GM18868 (cell line): ENCODE measurements at regions not wholly inside any gene's neighbourhood (a gene's known extent, or its start where the extent isn't known, plus 50 kb on each side); places are given as distances from the start of the nearest gene placed in this dataset.

Experiments
- ATAC-seq: cut with Tn5 transposase; IDR thresholded peaks from one replicate; pipeline ENCODE4 v1.9.1; 2021; ENCODE audit warnings: mild to moderate bottlenecking, moderate library complexity; ENCODE audit not compliant: unreplicated experiment

DNA sequence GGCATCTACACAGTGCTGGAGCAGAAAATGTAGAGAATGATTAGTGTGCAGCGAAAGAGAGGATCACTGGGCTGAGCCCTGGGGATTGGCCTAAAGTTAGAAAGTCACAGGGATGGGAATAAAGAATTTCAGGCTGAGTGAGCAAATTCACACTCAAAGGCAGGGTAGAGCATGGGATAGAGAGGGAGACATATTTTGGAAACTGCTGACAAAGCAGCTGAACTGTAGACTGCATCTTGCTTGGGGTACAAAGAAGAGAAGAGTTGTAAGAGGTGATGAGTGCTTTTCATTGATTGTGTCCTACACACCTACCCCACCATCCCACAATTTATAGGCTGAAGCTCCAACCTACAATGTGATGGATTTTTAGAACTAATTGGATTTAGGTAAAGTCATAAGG lies 677.8 kb downstream of the TAF11L14 start:
- ATAC-seq: no peak

DNA sequence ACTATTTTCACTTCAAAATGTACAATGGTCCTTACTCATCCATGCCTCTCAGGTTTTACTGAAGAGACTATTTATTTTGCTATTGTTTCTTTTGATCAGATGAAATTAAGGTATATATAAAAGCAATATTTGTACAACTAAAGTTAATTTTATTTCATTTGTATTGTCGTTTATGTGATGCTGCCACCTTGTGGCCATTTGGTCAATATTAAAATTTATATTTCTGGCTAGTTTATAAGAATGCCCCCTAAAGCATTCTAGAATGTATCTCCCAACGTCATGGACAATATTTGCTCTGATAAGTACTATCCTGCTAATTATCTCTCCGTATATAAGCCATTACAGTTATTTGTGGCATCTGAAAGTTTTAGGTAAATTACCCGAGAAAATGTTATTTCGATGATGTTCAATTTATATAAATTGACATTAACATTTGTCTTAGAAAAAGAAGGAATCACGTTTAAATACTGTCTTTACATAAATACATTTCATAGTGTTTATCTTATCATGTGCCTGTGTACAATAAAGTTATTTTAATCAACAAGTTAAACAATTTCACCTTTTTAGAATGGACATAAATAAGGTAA lies 680.0 kb downstream of the TAF11L14 start:
- no peak for ATAC-seq

DNA sequence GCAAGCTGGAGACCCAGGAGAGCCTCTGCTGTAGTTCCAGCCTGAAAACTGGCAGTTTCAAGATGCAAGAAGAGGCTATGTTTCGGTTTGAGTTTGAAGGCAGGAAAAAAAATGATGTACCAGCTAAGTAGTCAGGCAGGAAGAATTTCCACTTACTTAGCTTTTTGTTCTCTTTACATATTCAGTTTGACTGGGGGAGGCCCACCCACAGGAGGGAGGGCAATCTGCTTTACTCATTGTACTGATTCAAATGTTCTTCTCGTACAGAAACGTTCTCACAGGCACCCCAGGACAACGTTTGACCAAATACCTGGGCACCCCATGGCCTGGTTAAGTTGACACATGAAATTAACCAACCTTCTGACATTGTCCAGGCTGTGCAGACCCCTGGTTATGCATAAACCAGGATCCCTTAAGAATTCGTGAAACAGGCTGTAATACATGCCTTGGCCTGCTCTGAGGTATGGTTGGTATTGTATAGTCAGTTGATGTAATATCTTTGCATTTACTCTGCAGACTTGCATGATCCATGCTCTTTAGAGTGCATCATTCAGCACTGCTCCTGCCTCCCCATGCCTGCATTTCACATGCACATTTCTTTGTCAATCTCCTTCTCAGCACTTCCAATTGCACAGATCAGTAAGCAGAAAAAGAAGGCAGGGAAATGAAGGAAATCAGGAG lies 687.1 kb downstream of the TAF11L14 start:
- ATAC-seq: no peak

DNA sequence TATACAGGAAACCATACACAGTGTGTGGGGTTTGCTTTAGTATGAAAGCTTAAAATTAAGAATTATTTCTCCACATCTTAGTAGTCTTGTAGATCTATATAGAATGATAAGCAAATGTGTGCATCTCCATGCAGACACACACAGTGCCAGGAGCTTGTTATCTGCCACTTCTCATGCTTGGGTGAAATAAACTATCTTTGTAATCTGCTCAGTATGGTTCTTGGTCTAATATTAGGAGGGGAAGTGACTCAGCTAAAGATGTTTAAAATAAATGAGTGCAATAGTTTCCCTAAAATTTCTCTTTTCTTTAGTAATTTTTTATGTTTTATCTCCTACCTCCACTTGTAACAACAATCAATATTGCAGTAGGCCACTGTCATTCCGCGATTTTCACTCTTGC lies 689.6 kb downstream of the TAF11L14 start:
- no peak for ATAC-seq

DNA sequence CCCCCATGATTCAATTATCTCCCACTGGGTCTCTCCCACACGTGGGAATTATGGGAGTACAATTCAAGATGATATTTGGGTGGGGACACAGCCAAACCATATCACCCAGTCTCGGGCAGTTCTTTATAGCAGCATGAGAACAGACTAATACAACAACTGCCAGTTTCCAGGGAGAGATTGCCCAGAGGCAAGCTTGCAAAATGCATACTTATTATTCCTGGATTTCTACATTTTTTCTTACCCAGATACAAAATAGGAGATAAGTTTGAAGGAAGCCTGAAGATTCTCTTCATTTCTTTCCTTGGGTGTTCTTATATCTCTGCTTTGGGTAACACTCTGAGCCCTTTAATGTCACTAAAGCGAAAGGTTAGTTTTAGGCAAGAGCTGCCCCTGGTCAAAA lies 691.2 kb downstream of the TAF11L14 start:
- ATAC-seq: no peak

DNA sequence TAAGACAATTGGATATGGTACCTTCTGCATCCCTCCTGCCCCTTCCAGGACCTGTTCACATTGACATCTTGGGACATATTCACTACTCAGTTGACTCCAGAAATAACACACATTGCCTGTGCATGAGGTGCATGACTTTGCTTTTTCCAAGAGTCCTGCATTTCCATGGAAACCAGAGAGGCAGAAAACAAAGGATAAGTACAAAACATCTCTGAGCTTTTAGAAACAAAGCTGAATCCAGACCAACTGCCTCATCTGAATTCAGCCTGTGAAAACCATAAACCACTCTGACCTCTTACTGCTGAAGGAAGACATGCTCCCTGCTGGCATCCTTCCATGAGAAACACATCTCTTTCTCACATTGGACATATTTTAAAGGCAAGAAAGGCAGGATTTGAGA lies 695.1 kb downstream of the TAF11L14 start:
- ATAC-seq: no peak

DNA sequence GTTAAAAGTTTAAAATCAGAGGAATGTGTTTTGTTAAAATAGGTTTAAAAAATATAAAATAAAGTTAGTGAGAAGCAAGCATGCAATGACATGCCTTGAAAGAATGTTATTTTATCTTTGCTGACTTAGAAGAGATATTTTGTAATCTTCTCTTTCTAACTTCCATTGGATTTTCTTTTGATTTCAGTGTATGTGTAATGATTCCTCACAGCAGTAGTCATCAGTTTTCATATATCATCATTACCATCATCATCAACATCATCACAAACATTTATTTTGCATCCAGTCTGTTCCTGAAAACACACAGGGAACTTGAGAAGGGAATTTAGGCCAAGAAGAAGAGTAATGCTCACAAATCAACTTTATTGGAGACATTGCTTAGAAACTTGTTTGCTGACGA lies 699.6 kb downstream of the TAF11L14 start:
- ATAC-seq: no peak

DNA sequence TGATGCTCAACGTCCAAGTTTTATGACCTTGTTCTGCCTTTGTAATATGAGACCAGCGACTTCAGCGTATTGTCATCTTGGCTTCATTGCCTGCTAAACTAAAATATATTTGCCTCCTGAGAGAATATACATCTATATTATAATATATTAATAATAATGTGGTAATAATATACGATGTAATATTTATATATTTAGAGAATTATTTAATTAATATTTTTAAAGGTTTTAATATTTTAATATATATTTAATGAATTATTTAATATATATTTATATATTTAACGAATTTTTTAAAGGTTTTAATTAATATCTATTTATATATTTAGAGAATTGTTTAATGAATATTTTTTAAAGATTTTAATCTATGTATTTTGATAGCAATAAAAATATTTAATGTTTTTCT lies 700.7 kb downstream of the TAF11L14 start:
- no peak for ATAC-seq

DNA sequence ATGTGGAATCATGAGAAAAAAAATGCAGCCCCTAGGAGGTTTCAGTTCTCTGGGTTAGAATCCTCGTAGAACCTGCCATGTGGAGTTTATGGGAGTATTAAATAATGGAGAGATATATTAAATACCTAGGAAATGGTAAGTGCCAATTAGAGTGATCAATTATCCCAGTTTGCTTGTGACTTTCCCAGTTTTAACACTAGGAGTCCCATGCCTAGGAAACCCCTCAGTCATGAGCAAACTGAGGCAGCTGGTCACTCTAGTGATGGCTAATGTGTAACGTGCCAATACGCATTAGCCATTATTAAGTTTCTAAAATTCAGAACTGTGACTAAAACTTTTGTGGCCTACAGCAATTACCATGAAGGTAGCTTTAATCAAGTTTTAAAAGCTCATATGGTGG lies 720.6 kb downstream of the TAF11L14 start:
- ATAC-seq: no peak

DNA sequence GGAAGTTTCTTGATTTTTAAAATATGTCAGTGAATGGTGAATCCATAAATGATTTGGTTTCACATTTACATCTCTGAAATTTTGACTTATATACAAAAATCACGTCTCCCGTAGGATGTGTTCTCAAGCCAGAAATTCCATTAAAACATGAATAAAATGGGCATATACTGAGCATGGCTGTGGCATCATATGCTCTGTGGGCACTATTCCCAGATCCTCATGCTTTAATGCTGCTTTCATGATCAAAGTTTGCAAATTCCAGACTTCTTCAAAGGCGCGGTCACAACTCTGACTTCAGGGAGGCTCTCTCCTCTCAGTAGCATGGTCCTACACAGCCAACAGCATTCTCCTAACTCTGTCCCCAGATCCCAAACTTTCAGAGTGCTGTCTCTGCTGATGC lies 723.2 kb downstream of the TAF11L14 start:
- ATAC-seq: no peak

DNA sequence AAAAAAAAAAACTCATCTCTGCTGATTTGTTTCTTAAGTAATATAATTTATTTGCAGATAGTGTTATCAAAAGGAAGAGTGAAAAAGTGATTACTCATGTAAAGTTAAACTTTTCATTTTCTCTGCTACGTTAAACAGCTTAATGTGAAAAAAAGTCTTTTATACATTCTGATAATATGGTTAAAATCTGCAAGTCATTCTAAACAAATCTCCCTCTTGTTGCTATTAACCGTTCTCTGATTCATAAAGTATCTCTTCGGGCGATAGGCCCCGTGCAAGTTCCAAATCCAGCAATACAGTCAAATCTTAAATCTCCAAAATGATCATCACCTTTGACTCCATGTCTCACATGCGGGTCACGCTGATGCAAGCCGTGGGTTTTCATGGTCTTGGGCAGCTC lies 732.0 kb downstream of the TAF11L14 start:
- no peak for ATAC-seq

DNA sequence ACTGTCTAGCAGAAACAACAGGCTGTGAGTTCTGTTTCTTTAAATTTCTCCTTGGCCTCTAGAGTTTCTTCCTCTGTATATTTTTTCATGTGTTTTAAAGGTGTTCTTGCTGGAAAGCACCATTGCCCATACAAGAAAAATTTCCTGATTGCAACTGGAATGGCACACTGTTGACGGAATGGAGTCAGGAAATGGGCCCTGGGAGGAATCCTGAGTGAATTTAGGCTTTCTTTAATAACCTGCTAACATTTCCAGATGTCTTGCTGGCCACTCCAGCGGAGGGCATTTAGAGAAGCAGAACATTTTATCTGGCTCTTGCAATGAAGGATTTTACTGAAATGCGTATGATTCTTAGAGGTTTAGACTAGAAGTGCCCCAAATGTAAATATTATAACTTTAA lies 736.3 kb downstream of the TAF11L14 start:
- no peak for ATAC-seq

DNA sequence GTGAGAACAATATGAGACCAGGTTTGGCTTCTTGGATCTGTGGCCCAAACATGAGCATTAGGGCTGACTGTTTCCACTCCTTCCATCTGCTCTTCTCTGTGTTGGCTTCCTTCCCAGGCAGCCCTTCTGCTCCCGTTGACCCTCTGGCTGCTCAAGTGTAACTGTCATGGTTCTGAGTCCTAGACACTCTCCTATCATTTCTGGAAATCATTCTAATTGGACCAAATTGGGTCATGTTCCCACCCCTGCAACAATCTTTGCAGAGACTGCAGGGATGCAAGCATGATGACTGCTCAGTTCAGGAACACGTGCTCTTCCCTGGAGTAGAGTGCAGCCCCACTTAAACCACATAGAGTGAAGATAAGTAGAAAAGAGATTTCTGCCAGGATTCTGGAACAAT lies 741.4 kb downstream of the TAF11L14 start:
- no peak for ATAC-seq

DNA sequence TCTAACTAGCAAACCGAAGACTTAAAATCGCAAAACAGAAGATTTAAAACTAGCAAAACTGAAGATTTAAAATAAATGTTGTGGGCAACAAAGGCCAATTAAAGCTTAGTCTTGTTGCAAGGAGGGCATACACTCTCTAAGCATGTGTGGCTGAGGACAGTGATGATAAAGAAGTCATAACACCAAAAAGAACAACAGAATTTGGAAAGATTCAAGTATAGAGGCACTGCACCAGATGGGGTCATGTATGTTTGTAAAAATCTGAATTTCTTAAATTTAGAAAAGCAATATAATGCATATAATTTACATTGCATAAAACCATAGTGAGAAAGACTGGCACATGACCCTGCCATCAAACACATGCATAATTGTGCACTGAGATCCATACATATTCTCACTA lies 743.8 kb downstream of the TAF11L14 start:
- no peak for ATAC-seq

DNA sequence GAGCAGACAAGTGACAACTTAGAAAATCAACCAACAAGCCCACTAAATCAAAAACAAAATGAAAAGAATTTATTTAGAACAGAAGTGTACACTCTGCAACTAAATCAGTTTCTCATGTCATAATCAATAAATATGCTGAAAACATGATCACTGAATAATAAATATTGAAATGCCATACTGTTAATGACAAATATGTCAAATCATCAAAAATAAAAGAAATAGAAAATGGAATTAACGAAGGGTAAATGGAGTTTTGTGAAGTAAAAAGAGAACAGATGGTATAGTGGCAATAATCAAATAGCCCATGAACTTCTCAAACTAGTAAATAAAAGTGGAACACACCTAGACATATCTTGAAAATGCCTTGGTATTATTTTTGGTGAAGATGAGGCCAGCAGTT lies 744.9 kb downstream of the TAF11L14 start:
- ATAC-seq: no peak

DNA sequence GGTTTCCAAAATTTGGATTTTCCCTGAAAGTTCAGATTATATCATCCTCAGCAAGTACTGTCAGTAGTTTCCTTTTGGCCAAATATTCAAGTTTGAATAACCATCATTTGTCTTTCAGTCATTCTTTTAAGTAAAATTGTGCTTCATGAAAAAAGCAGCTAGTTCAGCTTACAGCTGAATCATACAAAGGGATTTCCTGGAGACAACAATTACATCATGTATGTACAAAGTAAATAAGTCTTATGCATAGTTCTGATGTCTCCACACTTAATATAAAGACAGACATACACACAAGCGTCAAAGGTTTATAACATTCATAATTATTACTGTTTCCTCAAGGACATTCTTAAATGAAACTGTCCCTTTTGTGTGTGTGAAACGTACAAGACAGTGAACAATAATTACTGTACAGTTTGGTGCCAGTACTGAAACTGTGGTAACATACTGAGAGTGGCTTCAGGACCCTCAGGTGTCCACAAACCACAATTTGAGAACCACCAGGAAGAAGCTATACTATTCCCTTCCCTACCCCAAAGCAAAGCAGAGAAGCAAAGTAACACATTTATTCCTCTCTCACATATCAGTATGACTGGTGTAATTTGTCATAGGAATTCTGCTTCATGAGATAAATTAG lies 746.6 kb downstream of the TAF11L14 start:
- no peak for ATAC-seq

DNA sequence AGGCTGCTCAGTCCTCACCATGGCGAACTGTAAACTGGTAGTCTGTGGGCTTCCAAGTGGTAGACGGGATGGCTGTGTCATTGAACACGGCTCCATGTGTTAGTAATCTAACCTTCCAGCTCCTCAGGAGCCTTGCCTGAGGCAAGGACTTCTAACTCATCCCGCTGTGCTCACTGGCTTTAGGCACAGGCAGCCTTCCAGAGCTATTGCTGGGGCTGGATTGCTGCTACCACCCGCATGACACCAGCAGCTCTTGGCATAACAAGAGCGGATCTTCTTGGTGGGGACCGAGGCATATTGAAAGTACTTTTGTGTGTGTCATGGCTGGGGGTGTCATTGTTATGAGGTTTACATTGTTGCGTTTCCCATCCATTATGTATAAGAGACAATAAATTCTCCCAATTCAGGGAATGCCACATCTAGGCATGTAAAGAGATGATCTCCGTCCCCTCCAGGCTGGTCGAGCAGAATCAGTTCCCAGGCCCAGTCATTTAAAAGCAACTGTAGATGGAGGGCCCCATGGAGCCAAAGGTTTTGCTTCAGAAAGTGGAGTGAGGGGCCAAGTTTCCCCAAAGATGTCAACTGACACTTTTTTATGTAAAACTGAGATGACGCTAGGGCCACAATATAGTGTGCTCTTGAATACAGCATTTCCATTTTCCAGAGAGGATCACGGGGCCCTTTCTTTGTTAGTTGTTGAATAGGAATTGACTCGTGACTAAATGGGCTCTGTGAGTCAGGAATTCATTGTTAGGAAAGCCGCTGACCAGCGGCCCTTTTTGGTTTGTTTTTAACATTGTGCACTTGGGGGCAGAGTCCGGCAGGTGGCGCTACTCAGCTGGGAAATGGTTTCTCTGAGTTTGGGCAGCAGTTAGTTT lies 759.5 kb downstream of the TAF11L14 start:
- peak; percentile 81 for ATAC-seq

DNA sequence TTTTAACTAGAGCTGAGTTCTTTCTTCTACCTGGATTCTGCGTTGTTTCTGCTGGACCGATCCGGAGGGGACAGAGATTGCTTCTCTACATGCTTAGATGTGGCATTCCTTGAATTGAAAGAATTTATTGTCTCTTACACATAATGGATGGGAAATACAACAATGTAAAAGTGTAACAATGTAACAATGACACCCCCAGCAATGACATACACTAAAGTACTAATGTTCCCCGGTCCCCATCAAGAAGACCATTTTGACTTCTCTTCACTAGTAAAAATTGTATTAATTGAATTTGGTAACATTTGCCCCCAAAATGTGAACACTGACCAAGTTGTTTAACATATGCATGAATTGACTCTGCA lies 760.2 kb downstream of the TAF11L14 start:
- ATAC-seq: peak; percentile 13

DNA sequence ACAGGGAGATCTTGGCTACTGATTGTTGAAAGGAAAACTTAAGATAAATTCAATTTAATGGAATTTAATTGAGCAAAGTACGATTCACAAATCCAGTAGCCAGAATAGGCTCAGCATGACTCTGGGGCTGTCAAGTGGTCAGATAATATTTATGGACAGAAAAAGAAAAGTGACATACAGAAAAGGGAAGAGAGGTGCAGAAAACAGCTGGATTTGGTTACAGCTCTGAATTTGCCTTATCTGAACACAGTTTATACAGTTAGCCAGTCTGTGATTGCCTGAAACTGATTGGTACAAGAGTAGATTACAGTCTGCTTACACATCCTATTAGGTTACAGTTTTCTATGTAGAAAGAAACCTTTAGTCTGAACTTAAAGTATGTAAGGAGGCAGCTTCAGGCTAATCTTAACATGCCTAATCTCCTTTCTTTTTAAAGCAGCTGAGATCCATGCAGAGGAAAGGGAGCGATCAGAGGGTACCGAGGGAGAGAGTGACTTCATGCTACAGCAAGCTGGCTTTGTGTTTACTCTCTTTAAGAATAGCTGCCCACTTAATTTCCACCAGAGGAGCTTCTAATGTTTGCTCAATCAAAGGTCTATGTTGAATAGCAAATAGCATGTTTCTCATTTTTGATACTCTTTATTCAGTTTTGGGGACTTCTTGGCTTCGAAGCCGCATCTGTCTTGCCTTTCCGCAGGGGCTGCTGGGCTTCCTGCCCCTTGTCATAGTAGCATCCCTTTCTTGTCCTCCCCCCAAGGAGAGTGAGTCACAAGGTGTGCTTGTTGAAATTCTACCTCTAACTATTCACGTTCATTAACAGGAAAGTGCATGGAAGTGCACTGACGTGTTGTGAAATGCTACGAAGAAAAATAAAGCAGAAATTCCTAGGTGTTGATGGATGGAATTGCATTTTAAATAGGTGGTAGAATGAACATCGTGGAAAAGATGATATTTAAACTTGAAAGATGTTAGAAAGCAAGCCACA lies 761.2 kb downstream of the TAF11L14 start:
- no peak for ATAC-seq

DNA sequence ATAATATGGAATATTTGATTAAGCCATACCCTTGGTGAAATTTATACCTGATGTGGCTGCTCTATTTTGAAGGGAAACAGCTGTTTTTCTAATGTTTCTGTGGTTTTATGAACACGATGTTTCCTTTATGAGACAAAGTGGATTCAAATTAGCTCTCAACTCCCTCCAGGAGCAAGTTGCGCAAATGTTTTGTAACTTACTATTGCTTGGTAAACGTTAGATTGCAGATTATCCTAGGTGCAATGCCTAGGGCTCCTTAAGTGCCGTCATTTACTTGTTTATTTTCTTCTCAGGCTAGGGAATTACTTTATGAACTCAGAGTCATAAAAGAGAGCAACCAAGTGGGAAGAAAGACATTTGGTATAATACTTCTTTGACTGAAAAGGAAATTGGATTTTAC lies 763.1 kb downstream of the TAF11L14 start:
- no peak for ATAC-seq

DNA sequence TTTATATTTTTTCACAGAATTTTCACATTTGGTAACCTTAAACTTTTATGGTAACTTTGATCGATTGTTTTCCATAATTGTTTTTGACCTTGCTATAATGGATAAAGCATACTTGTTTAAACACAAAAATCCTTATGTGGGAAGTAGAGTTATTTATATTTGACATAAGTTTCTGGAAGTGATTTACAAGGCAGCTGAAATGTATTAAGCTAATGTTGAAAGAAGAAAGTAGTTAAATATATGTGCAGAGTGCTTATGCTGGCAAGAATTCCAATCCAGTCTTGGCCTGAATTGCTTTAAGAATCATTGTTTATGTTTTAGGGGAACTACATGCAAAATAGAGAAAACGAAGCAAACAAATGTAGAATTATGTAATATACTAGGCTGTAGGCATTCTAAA lies 763.6 kb downstream of the TAF11L14 start:
- no peak for ATAC-seq
